Pancreas (tissue), 10 donors: ENCODE measurements at regions not wholly inside any gene's neighbourhood (a gene's known extent, or its start where the extent isn't known, plus 50 kb on each side); places are given as distances from the start of the nearest gene placed in this dataset.
"Not testable (repeated sequence)": the region's sequence is repeated elsewhere in the genome, so short reads cannot be mapped to it uniquely, and the experiment has no call there.

Source experiments
- ATAC-seq, 4 donors: fragments of 200-7000 bp; cut with Tn5 transposase; one replicate each; pipeline versions ENCODE4 v1.8.0 to v1.9.1; 2020; ENCODE audit warnings: mild to moderate bottlenecking in 4 of 4, moderate library complexity in 4 of 4
- DNase-seq, 6 donors: peaks; one replicate each; pipeline ENCODE4 v3.0.0-alpha.2; 2020
- FAIRE-seq: peaks from 2 replicates; lab custom pipeline; 2012; peaks lifted over from hg19 to GRCh38; lab: Jason Lieb, UNC
- H3K27ac ChIP-seq, 4 donors: fragments of 200-600 bp; sonication (generic); 1 replicate in 3 of 4; 2 replicates in 1 of 4; pipeline versions ENCODE4 v1.5.0 to v1.8.0; 2020
- H3K27me3 ChIP-seq, 4 donors: fragments of 200-600 bp; one replicate each; pipeline ENCODE4 v1.8.0; 2021
- H3K36me3 ChIP-seq, 3 donors: fragments of 200-600 bp; sonication (generic) in 1 of 3; one replicate each; pipeline versions ENCODE4 v1.5.0 to v1.8.0; 2020 to 2021
- H3K4me1 ChIP-seq, 3 donors: fragments of 200-600 bp; one replicate each; pipeline ENCODE4 v1.8.0; 2021
- H3K4me3 ChIP-seq, 4 donors: fragments of 200-600 bp; sonication (generic) in 2 of 4; one replicate each; pipeline versions ENCODE4 v1.5.0 to v1.8.0; 2020 to 2021
- H3K9me3 ChIP-seq, 4 donors: fragments of 200-600 bp; one replicate each; pipeline ENCODE4 v1.8.0; 2021
- WGBS, 2 donors: extraction: QIAGEN DNeasy Blood & Tissue Kit; methylation state at CpG; one replicate each; pipeline ENCODE4 v1.1.7; 2013; 5-methylcytosine and 5-hydroxymethylcytosine counted together
- intact Hi-C, 3 donors: fragments of 100-400 bp; cut with DNase I; formaldehyde crosslinking; loops; one replicate each; pipeline versions ENCODE4 v1.11.1 to v1.14.2; 2022
- TF ChIP-seq, protein P1 (sequence below), 4 donors: fragments of 200-600 bp; sonication (generic) in 3 of 4; IDR thresholded peaks; one replicate each; pipeline versions ENCODE4 v1.5.0 to v1.8.0; 2021; ENCODE audit warnings: antibody characterized with exemption in 4 of 4
- donor health status: healthy with polysubstance abuse.
- donor health status: DM: no; HTN: no; CAD: no; lungs with moderate emphysema.
- donor health status: DM: no; HTN: no; CAD: no.
- donor health status: control.
- donor health status: control.
- donor health status: Bipolar disorder and iron deficiency.
- donor health status: DM: yes; HTN: yes; CAD: no.
- donor health status: DM: no; HTN: no; CAD: no.
- donor health status: DM: no; HTN: no; CAD: no.
- donor health status: DM: yes; HTN: yes; CAD: no.

GRCh38 chr13:59437544-59438301 lies 726.0 kb downstream of the DIAPH3 start:
- Histone ChIP-seq H3K27me3 (no peaks in the 10 kb centered on the region), H3K36me3 (no peaks in the 10 kb centered on the region), H3K4me3 (no peak overlapping the region), H3K27ac (no peak overlapping the region), H3K4me1 (no peaks in the 10 kb centered on the region), H3K9me3 (no peaks in the 10 kb centered on the region)
- FAIRE-seq (no peak), ATAC-seq (no peak), DNase-seq (no peak)
- 72 to 82% methylated on average over 2 of the region's 2 CpGs for WGBS, 2 donors
- intact Hi-C loops: no loop called here
- TF ChIP-seq, protein P1, sequence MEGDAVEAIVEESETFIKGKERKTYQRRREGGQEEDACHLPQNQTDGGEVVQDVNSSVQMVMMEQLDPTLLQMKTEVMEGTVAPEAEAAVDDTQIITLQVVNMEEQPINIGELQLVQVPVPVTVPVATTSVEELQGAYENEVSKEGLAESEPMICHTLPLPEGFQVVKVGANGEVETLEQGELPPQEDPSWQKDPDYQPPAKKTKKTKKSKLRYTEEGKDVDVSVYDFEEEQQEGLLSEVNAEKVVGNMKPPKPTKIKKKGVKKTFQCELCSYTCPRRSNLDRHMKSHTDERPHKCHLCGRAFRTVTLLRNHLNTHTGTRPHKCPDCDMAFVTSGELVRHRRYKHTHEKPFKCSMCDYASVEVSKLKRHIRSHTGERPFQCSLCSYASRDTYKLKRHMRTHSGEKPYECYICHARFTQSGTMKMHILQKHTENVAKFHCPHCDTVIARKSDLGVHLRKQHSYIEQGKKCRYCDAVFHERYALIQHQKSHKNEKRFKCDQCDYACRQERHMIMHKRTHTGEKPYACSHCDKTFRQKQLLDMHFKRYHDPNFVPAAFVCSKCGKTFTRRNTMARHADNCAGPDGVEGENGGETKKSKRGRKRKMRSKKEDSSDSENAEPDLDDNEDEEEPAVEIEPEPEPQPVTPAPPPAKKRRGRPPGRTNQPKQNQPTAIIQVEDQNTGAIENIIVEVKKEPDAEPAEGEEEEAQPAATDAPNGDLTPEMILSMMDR (IDR thresholded peaks at IDR 0.05): no peak

- intact Hi-C loops: no loop called here
- peak in 2 of 6 donors; percentile 18 to 40 for DNase-seq
- H3K36me3 ChIP-seq: no peaks in the 10 kb centered on the region
- H3K9me3 ChIP-seq: no peaks in the 10 kb centered on the region
- no peak for ATAC-seq
- no peak for FAIRE-seq
- H3K27me3 ChIP-seq: no peaks in the 10 kb centered on the region
- H3K4me1 ChIP-seq: peaks cover 0 to 3% (median 0%) of the 10 kb centered on the region in 3 donors
- TF ChIP-seq, protein P1 (IDR thresholded peaks at IDR 0.05): no peak
- WGBS, 2 donors: 92 to 98% methylated on average over 28 to 29 of the region's 29 CpGs
- H3K27ac ChIP-seq: no peak overlapping the region
- H3K4me3 ChIP-seq: no peak overlapping the region
Observed at GRCh38 chr13:59439776-59440428, 723.8 kb downstream of the DIAPH3 start.

DNA sequence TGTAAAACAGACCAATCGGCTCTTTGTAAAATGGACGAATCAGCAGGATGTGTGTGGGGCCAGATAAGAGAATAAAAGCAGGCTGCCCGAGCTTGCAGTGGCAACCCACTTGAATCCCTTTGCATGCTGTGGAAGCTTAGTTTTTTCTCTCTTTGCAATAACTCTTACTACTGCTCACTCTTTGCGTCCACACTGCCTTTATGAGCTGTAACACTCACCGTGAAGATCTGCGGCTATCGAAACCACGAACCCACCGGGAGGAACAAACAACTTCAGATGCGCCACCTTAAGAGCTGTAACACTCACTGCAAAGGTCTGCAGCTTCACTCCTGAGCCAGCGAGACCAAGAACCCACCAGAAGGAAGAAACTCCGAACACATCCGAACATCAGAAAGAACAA lies 722.7 kb downstream of the DIAPH3 start:
- ATAC-seq, H3K27me3 ChIP-seq, H3K27ac ChIP-seq, FAIRE-seq, intact Hi-C loops, DNase-seq, H3K36me3 ChIP-seq, H3K4me1 ChIP-seq, H3K9me3 ChIP-seq, H3K4me3 ChIP-seq: not testable (repeated sequence)
- 81 to 91% methylated on average over 13 of the region's 13 CpGs for WGBS, 2 donors

GRCh38 chr13:59441596-59442280 lies 722.0 kb downstream of the DIAPH3 start:
- no peak for ATAC-seq
- no peak for DNase-seq
- no peak overlapping the region for H3K27ac ChIP-seq
- H3K9me3 ChIP-seq: no peaks in the 10 kb centered on the region
- peaks cover 0 to 5% (median 0%) of the 10 kb centered on the region in 3 donors for H3K4me1 ChIP-seq
- intact Hi-C loops: no loop called here
- H3K27me3 ChIP-seq: no peaks in the 10 kb centered on the region
- H3K36me3 ChIP-seq: no peaks in the 10 kb centered on the region
- FAIRE-seq: no peak
- WGBS, 2 donors: 80 to 90% methylated on average over 7 of the region's 7 CpGs
- TF ChIP-seq, protein P1 (IDR thresholded peaks at IDR 0.05): no peak
- no peak overlapping the region for H3K4me3 ChIP-seq

DNA sequence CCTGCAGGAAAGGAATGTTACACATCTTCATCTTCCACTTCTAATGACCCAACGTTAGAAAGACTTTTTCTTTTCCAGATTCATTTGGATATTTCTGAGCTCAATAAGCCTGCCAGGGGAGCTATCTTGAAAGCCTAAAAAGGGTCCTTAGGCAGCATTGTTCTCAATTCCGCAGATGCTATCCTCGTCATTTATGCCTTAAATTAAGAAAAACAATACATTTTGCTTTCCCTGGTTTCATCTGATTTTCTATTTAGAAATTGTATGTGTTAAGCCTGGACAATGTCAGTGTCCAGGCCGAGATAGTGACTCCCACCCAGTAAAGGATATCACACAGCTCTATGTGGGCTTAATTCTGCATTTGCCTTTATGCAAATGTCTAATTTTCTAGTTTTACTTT lies 721.3 kb downstream of the DIAPH3 start:
- FAIRE-seq (no peak), ATAC-seq (no peak)
- WGBS, 2 donors: 70 to 75% methylated on average over 4 of the region's 4 CpGs

More for the DNA sequence above, 721.3 kb downstream of the DIAPH3 start:
- Histone ChIP-seq H3K4me1 (peaks cover 0 to 5% (median 0%) of the 10 kb centered on the region in 3 donors), H3K9me3 (no peaks in the 10 kb centered on the region), H3K36me3 (no peaks in the 10 kb centered on the region), H3K4me3 (no peak overlapping the region), H3K27ac (no peak overlapping the region), H3K27me3 (no peaks in the 10 kb centered on the region)
- TF ChIP-seq, protein P1 (IDR thresholded peaks at IDR 0.05): no peak
- intact Hi-C loops: no loop called here
- no peak for DNase-seq
